A549 (cell line): ENCODE measurements at regions not wholly inside any gene's neighbourhood (a gene's known extent, or its start where the extent isn't known, plus 50 kb on each side); places are given as distances from the start of the nearest gene placed in this dataset.

Source experiments
- ATAC-seq, 2 experiments: fragments of 200-7000 bp in 1 of 2; fragments of >200 bp in 1 of 2; cut with Nextera tagmentation in 1 of 2; cut with Tn5 transposase in 1 of 2; 3 replicates each; pipeline versions ENCODE4 v1.8.0 to v1.9.1; 2018 to 2020; ENCODE audit warnings: mild to moderate bottlenecking in 1 of 2, moderate library complexity in 1 of 2
- CTCF ChIA-PET: fragments of 300-600 bp; sonication (Branson Sonifier 250); formaldehyde crosslinking; extraction: SDS; loops from one replicate; lab custom pipeline; 2021; ENCODE audit warnings: antibody characterized with exemption, inconsistent platforms; lab: Yijun Ruan, JAX
- POLR2A ChIA-PET: fragments of 350-600 bp; formaldehyde crosslinking; extraction: SDS; loops from one replicate; lab custom pipeline; 2021; ENCODE audit warnings: antibody characterized with exemption, inconsistent platforms; lab: Yijun Ruan, JAX
- DNase-seq, 2 experiments: peaks; one replicate each; pipeline versions ENCODE4 v3.0.0 to v3.0.0-alpha.2; 2011 to 2016; ENCODE audit warnings: low read depth in 1 of 2, low spot score in 1 of 2
- FAIRE-seq: peaks from 2 replicates; lab custom pipeline; 2011; peaks lifted over from hg19 to GRCh38; lab: Jason Lieb, UNC
- H3K27ac ChIP-seq, 2 experiments: fragments of >200 bp; sonication (Bioruptor Twin); formaldehyde crosslinking; 3 replicates each; pipeline ENCODE4 v1.5.1; 2016 to 2017
- H3K4me1 ChIP-seq: fragments of >200 bp; sonication (Bioruptor Twin); formaldehyde crosslinking; 3 replicates; pipeline ENCODE4 v1.6.1; 2016
- H3K4me2 ChIP-seq: fragments of >200 bp; sonication (Bioruptor Twin); formaldehyde crosslinking; 3 replicates; pipeline ENCODE4 v1.6.1; 2016
- H3K4me3 ChIP-seq: fragments of >200 bp; sonication (Bioruptor Twin); formaldehyde crosslinking; 3 replicates; pipeline ENCODE4 v1.5.1; 2016
- H3K9me3 ChIP-seq: fragments of >200 bp; sonication (Bioruptor Twin); formaldehyde crosslinking; 3 replicates; pipeline ENCODE4 v1.6.1; 2016
- ATOH8 ChIP-seq: fragments of 250-450 bp; sonication (Bioruptor Pico); IDR thresholded peaks from 2 replicates; pipeline ENCODE4 v1.5.0; 2020; ENCODE audit warnings: low read depth, mild to moderate bottlenecking, moderate library complexity
- BCL3 ChIP-seq: fragments of >200 bp; sonication (Bioruptor Twin); formaldehyde crosslinking; IDR thresholded peaks from 3 replicates; pipeline ENCODE4 v1.6.1; 2016
- CHD4 ChIP-seq: fragments of 200-600 bp; sonication (generic); IDR thresholded peaks from 2 replicates; pipeline ENCODE4 v1.6.1; 2016; ENCODE audit warnings: antibody characterized with exemption, mild to moderate bottlenecking, borderline replicate concordance
- CTCF ChIP-seq: fragments of >200 bp; sonication (Bioruptor Twin); formaldehyde crosslinking; IDR thresholded peaks from 3 replicates; pipeline ENCODE4 v1.5.1; 2016
- EHF ChIP-seq: fragments of 250-450 bp; sonication (Bioruptor Pico); IDR thresholded peaks from 2 replicates; pipeline ENCODE4 v1.5.0; 2020; ENCODE audit warnings: mild to moderate bottlenecking
- FOXS1 ChIP-seq: fragments of 250-450 bp; sonication (Bioruptor Pico); IDR thresholded peaks from 2 replicates; pipeline ENCODE4 v1.5.0; 2020; ENCODE audit warnings: mild to moderate bottlenecking, moderate library complexity
- GATA3 ChIP-seq: IDR thresholded peaks from 2 replicates; pipeline ENCODE4 v1.6.1; 2012; ENCODE audit warnings: borderline replicate concordance
- HES2 ChIP-seq: fragments of >200 bp; sonication (Bioruptor Twin); formaldehyde crosslinking; IDR thresholded peaks from 2 replicates; pipeline ENCODE4 v1.6.1; 2016
- HEYL ChIP-seq: fragments of 250-450 bp; sonication (Bioruptor Pico); IDR thresholded peaks from 2 replicates; pipeline ENCODE4 v1.8.0; 2021; ENCODE audit warnings: mild to moderate bottlenecking, moderate library complexity
- JUN ChIP-seq, 2 experiments: fragments of >200 bp; sonication (Bioruptor Twin); formaldehyde crosslinking; IDR thresholded peaks; 2 replicates in 1 of 2; 3 replicates in 1 of 2; pipeline ENCODE4 v1.6.1; 2016 to 2017
- MAZ ChIP-seq: fragments of 150-350 bp; IDR thresholded peaks from 2 replicates; pipeline ENCODE4 v1.6.1; 2014; ENCODE audit warnings: antibody characterized with exemption, low read depth, low read length, borderline replicate concordance
- MYC ChIP-seq: IDR thresholded peaks from 2 replicates; pipeline ENCODE4 v1.6.1; 2012; ENCODE audit warnings: mild to moderate bottlenecking, inconsistent platforms, low read length, improper control_type of control experiment, borderline replicate concordance
- NPAS2 ChIP-seq: fragments of 250-450 bp; sonication (Bioruptor Pico); IDR thresholded peaks from 2 replicates; pipeline ENCODE4 v1.8.0; 2022; ENCODE audit warnings: mild to moderate bottlenecking, moderate library complexity, borderline replicate concordance
- PBX3 ChIP-seq: IDR thresholded peaks from 2 replicates; pipeline ENCODE4 v1.6.1; 2012
- RAD21 ChIP-seq, 2 experiments: fragments of >200 bp in 1 of 2; sonication (Bioruptor Twin) in 1 of 2; formaldehyde crosslinking in 1 of 2; IDR thresholded peaks in 1 of 2; conservative IDR thresholded peaks in 1 of 2; 2 replicates in 1 of 2; 3 replicates in 1 of 2; pipeline ENCODE4 v1.6.1; 2012 to 2018; ENCODE audit warnings: inconsistent platforms in 1 of 2
- RFX5 ChIP-seq: fragments of 450-650 bp; IDR thresholded peaks from 2 replicates; pipeline ENCODE4 v1.7.1; 2014; ENCODE audit warnings: antibody characterized with exemption, mild to moderate bottlenecking, moderate library complexity
- TP53 ChIP-seq: fragments of 250-450 bp; sonication (Bioruptor Pico); IDR thresholded peaks from 2 replicates; pipeline ENCODE4 v1.5.0; 2021; ENCODE audit warnings: mild to moderate bottlenecking, moderate library complexity
- ZSCAN20 ChIP-seq: fragments of 250-450 bp; sonication (Bioruptor Pico); IDR thresholded peaks from 2 replicates; pipeline ENCODE4 v1.8.0; 2022; ENCODE audit warnings: mild to moderate bottlenecking, moderate library complexity
- WGBS: methylation state at CpG from one replicate; pipeline ENCODE4 v1.1.6; 2017; ENCODE audit errors: missing lambda C conversion rate; 5-methylcytosine and 5-hydroxymethylcytosine counted together

- TF ChIP-seq JUN (IDR thresholded peaks at IDR 0.05) (no peak), CTCF (no peak), TP53 (CRISPR knock-in tag) (no peak), NPAS2 (CRISPR knock-in tag) (no peak), EHF (CRISPR knock-in tag) (no peak), PBX3 (no peak), MYC (no peak), HEYL (CRISPR knock-in tag) (no peak), FOXS1 (no peak), RFX5 (no peak)
- ChIA-PET POLR2A (no interaction called here), CTCF (no interaction called here)
- Histone ChIP-seq H3K4me2 (no peak overlapping the region), H3K9me3 (no peaks in the 10 kb centered on the region), H3K27ac (no peak overlapping the region), H3K4me1 (no peaks in the 10 kb centered on the region), H3K4me3 (no peak overlapping the region)
- WGBS = 6% methylated on average over 2 of the region's 2 CpGs
- ATAC-seq = no peak
- FAIRE-seq = no peak
- no peak for DNase-seq
These were observed 719.4 kb downstream of the MAT2B start for GRCh38 chr5:164224772-164225171.

- POLR2A ChIA-PET = no interaction called here
- no peak for ATAC-seq
These were observed 724.9 kb downstream of the MAT2B start for GRCh38 chr5:164230341-164230740.

More at GRCh38 chr5:164230341-164230740, 724.9 kb downstream of the MAT2B start:
- no peak overlapping the region for H3K4me2 ChIP-seq
- FAIRE-seq = no peak
- H3K4me3 ChIP-seq = no peak overlapping the region
- no peak for DNase-seq
- H3K9me3 ChIP-seq = no peaks in the 10 kb centered on the region
- TF ChIP-seq BCL3 = no peak
- TF ChIP-seq MAZ = no peak
- TF ChIP-seq GATA3 = no peak
- no peak for TF ChIP-seq HES2
- TF ChIP-seq ZSCAN20 (CRISPR knock-in tag) = no peak
- TF ChIP-seq CHD4 = no peak
- no peak for TF ChIP-seq RAD21 (conservative IDR thresholded peaks at IDR 0.05 in 1 of 2, IDR thresholded peaks at IDR 0.05 in 1 of 2)
- no peak for TF ChIP-seq CTCF
- no peak for TF ChIP-seq FOXS1
- no peak for TF ChIP-seq EHF (CRISPR knock-in tag)
- no peak for TF ChIP-seq ATOH8 (CRISPR knock-in tag)
- TF ChIP-seq, all 56 proteins: peak for 0
- WGBS = 37% methylated on average over 1 of the region's 1 CpG
- Histone ChIP-seq H3K27ac (no peak overlapping the region), H3K4me1 (no peaks in the 10 kb centered on the region)
- CTCF ChIA-PET = no interaction called here
